H9 (cell line): ENCODE measurements at regions not wholly inside any gene's neighbourhood (a gene's known extent, or its start where the extent isn't known, plus 50 kb on each side); places are given as distances from the start of the nearest gene placed in this dataset.

Experiments
- DNase-seq: peaks from one replicate; pipeline ENCODE4 v3.0.0-alpha.2; 2017
- H2AFZ ChIP-seq: one replicate; pipeline ENCODE4 v1.6.1; 2013; ENCODE audit warnings: mild to moderate bottlenecking, low read length, control low read depth, moderate library complexity
- H2AK5ac ChIP-seq: 2 replicates; pipeline ENCODE4 v1.6.1; 2013; ENCODE audit warnings: low read length, control low read depth, mixed read lengths; ENCODE audit not compliant: insufficient read length
- H2BK120ac ChIP-seq: one replicate; pipeline ENCODE4 v1.6.1; 2013; ENCODE audit warnings: low read depth, mild to moderate bottlenecking, low read length, control low read depth, inconsistent platforms; ENCODE audit not compliant: poor library complexity, severe bottlenecking
- H2BK12ac ChIP-seq: 2 replicates; pipeline ENCODE4 v1.6.1; 2013; ENCODE audit warnings: low read length, control low read depth, mixed read lengths, low read depth; ENCODE audit not compliant: insufficient read length
- H2BK15ac ChIP-seq: 2 replicates; pipeline ENCODE4 v1.6.1; 2013; ENCODE audit warnings: low read depth, low read length, control low read depth
- H2BK20ac ChIP-seq: one replicate; pipeline ENCODE4 v1.6.1; 2013; ENCODE audit warnings: low read depth, mild to moderate bottlenecking, low read length, control low read depth, inconsistent platforms; ENCODE audit not compliant: poor library complexity, severe bottlenecking
- H2BK5ac ChIP-seq: 2 replicates; pipeline ENCODE4 v1.6.1; 2013; ENCODE audit warnings: low read length, control low read depth, mixed read lengths; ENCODE audit not compliant: insufficient read length
- H3K14ac ChIP-seq: 2 replicates; pipeline ENCODE4 v1.6.1; 2013; ENCODE audit warnings: low read length, control low read depth; ENCODE audit not compliant: insufficient read depth
- H3K18ac ChIP-seq: 2 replicates; pipeline ENCODE4 v1.6.1; 2013; ENCODE audit warnings: low read depth, mild to moderate bottlenecking, mixed read lengths, low read length, control low read depth; ENCODE audit not compliant: insufficient read length
- H3K23ac ChIP-seq: 2 replicates; pipeline ENCODE4 v1.6.1; 2013; ENCODE audit warnings: low read length, control low read depth, mixed read lengths, low read depth; ENCODE audit not compliant: insufficient read length
- H3K23me2 ChIP-seq: 2 replicates; pipeline ENCODE4 v1.6.1; 2013; ENCODE audit warnings: low read depth, mild to moderate bottlenecking, mixed read lengths, low read length, control low read depth; ENCODE audit not compliant: insufficient read length, poor library complexity, severe bottlenecking
- H3K27ac ChIP-seq: 2 replicates; pipeline ENCODE4 v1.5.1; 2013; ENCODE audit warnings: low read length, control low read depth, mixed read lengths, low read depth; ENCODE audit not compliant: insufficient read length
- H3K27me3 ChIP-seq: 2 replicates; pipeline ENCODE4 v1.6.1; 2013; ENCODE audit warnings: low read length, control low read depth, inconsistent platforms; ENCODE audit not compliant: insufficient read depth
- H3K4ac ChIP-seq: 2 replicates; pipeline ENCODE4 v1.6.1; 2013; ENCODE audit warnings: low read depth, mild to moderate bottlenecking, control low read depth, inconsistent platforms, low read length, moderate library complexity
- H3K4me1 ChIP-seq: 2 replicates; pipeline ENCODE4 v1.6.1; 2013; ENCODE audit warnings: low read length, control low read depth, inconsistent platforms; ENCODE audit not compliant: insufficient read depth
- H3K4me2 ChIP-seq: 2 replicates; pipeline ENCODE4 v1.6.1; 2013; ENCODE audit warnings: low read length, control low read depth, mixed read lengths; ENCODE audit not compliant: insufficient read length, insufficient read depth
- H3K56ac ChIP-seq: 2 replicates; pipeline ENCODE4 v1.6.1; 2013; ENCODE audit warnings: low read depth, mild to moderate bottlenecking, mixed read lengths, low read length, control low read depth; ENCODE audit not compliant: insufficient read length
- H3K79me1 ChIP-seq: 2 replicates; pipeline ENCODE4 v1.6.1; 2013; ENCODE audit warnings: low read depth, mild to moderate bottlenecking, moderate library complexity, low read length, control low read depth, inconsistent platforms; ENCODE audit not compliant: insufficient read depth, poor library complexity, severe bottlenecking
- H3K79me2 ChIP-seq: 2 replicates; pipeline ENCODE4 v1.6.1; 2013; ENCODE audit warnings: low read length, control low read depth, inconsistent platforms; ENCODE audit not compliant: insufficient read depth
- H3K9ac ChIP-seq: 2 replicates; pipeline ENCODE4 v1.6.1; 2013; ENCODE audit warnings: low read length, control low read depth, mixed read lengths; ENCODE audit not compliant: insufficient read length; ENCODE audit errors: extremely low read depth
- H3K9me3 ChIP-seq: one replicate; pipeline ENCODE4 v1.6.1; 2013; ENCODE audit warnings: low read depth, low read length, inconsistent platforms; ENCODE audit not compliant: control insufficient read depth
- H3T11ph ChIP-seq: one replicate; pipeline ENCODE4 v1.6.1; 2013; ENCODE audit warnings: mild to moderate bottlenecking, low read length, control low read depth, inconsistent platforms
- H4K20me1 ChIP-seq: one replicate; pipeline ENCODE4 v1.6.1; 2013; ENCODE audit not compliant: control insufficient read depth, insufficient read length, insufficient read depth
- H4K5ac ChIP-seq: 2 replicates; pipeline ENCODE4 v1.6.1; 2013; ENCODE audit warnings: low read depth, mild to moderate bottlenecking, mixed read lengths, low read length, control low read depth; ENCODE audit not compliant: insufficient read length
- H4K8ac ChIP-seq: replicated peaks from 2 replicates; pipeline ENCODE4 v1.6.1; 2013; ENCODE audit warnings: low read length, control low read depth, mixed read lengths, low read depth; ENCODE audit not compliant: insufficient read length
- H4K91ac ChIP-seq: 2 replicates; pipeline ENCODE4 v1.6.1; 2013; ENCODE audit warnings: low read depth, mild to moderate bottlenecking, moderate library complexity, mixed read lengths, low read length, control low read depth; ENCODE audit not compliant: insufficient read length
- H3K27ac Mint-ChIP-seq, 3 experiments: 2 replicates in 2 of 3; 3 replicates in 1 of 3; pipeline ENCODE4 v1.8.0; 2020 to 2021; ENCODE audit warnings: mixed read lengths in 3 of 3, mild to moderate bottlenecking in 1 of 3, moderate library complexity in 1 of 3
- H3K27me3 Mint-ChIP-seq: 2 replicates; pipeline ENCODE4 v1.8.0; 2021; ENCODE audit warnings: low read depth, mild to moderate bottlenecking, moderate library complexity, mixed read lengths
- H3K36me3 Mint-ChIP-seq, 3 experiments: 2 replicates in 2 of 3; 3 replicates in 1 of 3; pipeline ENCODE4 v1.8.0; 2020 to 2021; ENCODE audit warnings: low read depth in 3 of 3, mixed read lengths in 3 of 3; ENCODE audit not compliant: insufficient read depth in 1 of 3
- H3K4me1 Mint-ChIP-seq, 2 experiments: 2 replicates each; pipeline ENCODE4 v1.8.0; 2020; ENCODE audit warnings: mixed read lengths in 2 of 2
- H3K4me3 Mint-ChIP-seq, 2 experiments: 2 replicates in 1 of 2; 3 replicates in 1 of 2; pipeline ENCODE4 v1.8.0; 2020 to 2021; ENCODE audit warnings: mild to moderate bottlenecking in 2 of 2, mixed read lengths in 2 of 2, moderate library complexity in 1 of 2
- H3K9me3 Mint-ChIP-seq, 2 experiments: 2 replicates in 1 of 2; 3 replicates in 1 of 2; pipeline ENCODE4 v1.8.0; 2020; ENCODE audit warnings: mild to moderate bottlenecking in 2 of 2, mixed read lengths in 2 of 2, moderate library complexity in 1 of 2
- CTCF ChIP-seq: fragments of 200-600 bp; sonication (generic); conservative IDR thresholded peaks from 3 replicates; pipeline ENCODE4 v1.8.0; 2021; ENCODE audit warnings: antibody characterized with exemption, mild to moderate bottlenecking
- WGBS: extraction: QIAGEN DNeasy Blood & Tissue Kit; methylation state at CpG from one replicate; pipeline ENCODE4 v1.1.7; 2013; ENCODE audit warnings: missing lambda C conversion rate, low lambda C conversion rate, mixed read lengths; ENCODE audit not compliant: insufficient read length; ENCODE audit errors: extremely low coverage; 5-methylcytosine and 5-hydroxymethylcytosine counted together

DNA sequence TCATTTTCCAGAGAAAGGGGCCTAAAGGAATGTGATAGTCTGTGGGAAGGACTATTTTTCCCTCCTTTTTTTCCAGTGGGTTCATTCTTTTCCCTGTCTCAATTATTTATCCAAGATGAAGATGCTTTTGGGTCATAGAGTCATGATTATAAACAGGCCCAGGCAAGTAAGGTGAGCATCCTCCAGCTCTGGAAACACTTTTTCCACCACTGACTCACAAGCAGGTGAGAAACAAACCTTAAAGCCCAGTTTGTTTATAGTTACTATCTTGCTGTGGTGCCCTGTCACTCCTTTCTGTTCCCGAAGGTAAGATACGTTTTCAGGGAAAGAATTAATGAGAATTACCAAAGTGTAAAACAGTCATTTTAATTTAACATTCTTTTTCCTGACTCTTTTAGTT is 107.7 kb upstream of the IFNG-AS1 start:
- Histone ChIP-seq H2AFZ (no peak overlapping the region), H3K4ac (no peak overlapping the region), H3K4me1 (no peaks in the 10 kb centered on the region; the same call in 1 of the 2 replicates), H3K18ac (no peak overlapping the region), H4K91ac (no peak overlapping the region), H2BK12ac (no peak overlapping the region), H3K79me1 (no peaks in the 10 kb centered on the region), H2BK120ac (no peak overlapping the region), H2BK15ac (no peak overlapping the region), H2BK5ac (no peak overlapping the region), H3K9ac (no peak overlapping the region), H3K79me2 (no peaks in the 10 kb centered on the region), H4K5ac (no peak overlapping the region), H4K20me1 (no peaks in the 10 kb centered on the region), H3K4me2 (no peak overlapping the region), H4K8ac (no peak overlapping the region), H3K27ac (no peak overlapping the region), H3K56ac (no peak overlapping the region), H3K23me2 (no peaks in the 10 kb centered on the region), H3T11ph (no peak overlapping the region), H3K14ac (no peak overlapping the region), H3K27me3 (no peaks in the 10 kb centered on the region), H3K9me3 (no peaks in the 10 kb centered on the region), H2BK20ac (no peak overlapping the region), H3K23ac (no peak overlapping the region), H2AK5ac (no peak overlapping the region)
- Mint-ChIP-seq H3K27ac (no peak overlapping the region), H3K27me3 (peaks cover 1% of the 10 kb centered on the region; the same call in 1 of the 2 replicates), H3K9me3 (no peaks in the 10 kb centered on the region), H3K4me1 (peaks cover 34% of the 10 kb centered on the region in 2 experiments), H3K4me3 (no peak overlapping the region), H3K36me3 (no peaks in the 10 kb centered on the region)
- no peak for DNase-seq
- no peak for TF ChIP-seq CTCF
- WGBS: no CpG with 5 or more reads among the region's 2 CpGs
